NCI-H1048 (cell line): ENCODE measurements at regions not wholly inside any gene's neighbourhood (a gene's known extent, or its start where the extent isn't known, plus 50 kb on each side); places are given as distances from the start of the nearest gene placed in this dataset.

ENCODE experiments used
- DNase-seq: peaks from one replicate; lab custom pipeline; 2025; lab: John Stamatoyannopoulos, UW

DNA sequence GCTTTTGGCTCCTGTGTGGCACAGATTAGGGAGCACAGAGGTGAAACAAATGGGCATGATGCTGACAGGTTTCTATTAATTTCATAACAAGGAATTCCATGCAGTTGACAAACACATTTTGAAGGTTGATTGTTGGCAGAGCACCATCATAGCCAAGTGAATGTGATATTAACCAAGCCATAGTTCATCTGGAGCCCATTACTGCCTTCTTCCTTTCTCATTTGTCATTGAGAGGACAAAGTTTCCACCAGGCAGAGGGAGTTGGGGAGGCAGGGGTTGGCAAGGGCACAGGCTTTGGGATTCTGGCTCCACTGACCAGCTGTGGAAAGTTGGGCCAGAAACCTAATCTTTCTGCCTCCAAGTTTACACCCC, 325.2 kb downstream of the MFSD1 start:
- DNase-seq: no peak

GRCh38 chr3:159128628-159129027, 326.8 kb downstream of the MFSD1 start:
- no peak for DNase-seq

GRCh38 chr3:159130108-159130507, 328.3 kb downstream of the MFSD1 start:
- DNase-seq: no peak

DNA sequence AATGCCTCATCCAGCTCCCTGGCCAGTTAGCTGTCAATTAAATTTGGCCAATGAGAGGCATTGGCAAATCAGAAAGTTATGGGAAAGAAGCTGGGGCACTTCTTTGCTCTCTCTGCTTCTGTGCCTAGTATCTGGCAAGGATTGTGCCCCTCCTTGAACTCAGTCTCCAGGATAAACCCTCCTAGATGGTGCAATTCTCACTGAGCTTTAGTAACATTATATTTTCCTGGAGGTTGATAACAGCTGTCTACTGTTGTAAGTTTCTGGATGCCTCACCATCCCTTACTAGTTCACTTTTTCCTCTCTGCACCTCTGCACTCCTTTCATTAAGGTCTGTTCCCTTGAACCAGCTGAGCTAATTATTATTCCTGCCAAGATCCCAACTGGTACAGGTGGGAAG, 329.5 kb downstream of the MFSD1 start:
- no peak for DNase-seq

GRCh38 chr3:159137949-159138348, 336.1 kb downstream of the MFSD1 start:
- DNase-seq: no peak

GRCh38 chr3:159139326-159139725, 337.5 kb downstream of the MFSD1 start:
- no peak for DNase-seq

GRCh38 chr3:159144472-159144871, 342.6 kb downstream of the MFSD1 start:
- DNase-seq: no peak

DNA sequence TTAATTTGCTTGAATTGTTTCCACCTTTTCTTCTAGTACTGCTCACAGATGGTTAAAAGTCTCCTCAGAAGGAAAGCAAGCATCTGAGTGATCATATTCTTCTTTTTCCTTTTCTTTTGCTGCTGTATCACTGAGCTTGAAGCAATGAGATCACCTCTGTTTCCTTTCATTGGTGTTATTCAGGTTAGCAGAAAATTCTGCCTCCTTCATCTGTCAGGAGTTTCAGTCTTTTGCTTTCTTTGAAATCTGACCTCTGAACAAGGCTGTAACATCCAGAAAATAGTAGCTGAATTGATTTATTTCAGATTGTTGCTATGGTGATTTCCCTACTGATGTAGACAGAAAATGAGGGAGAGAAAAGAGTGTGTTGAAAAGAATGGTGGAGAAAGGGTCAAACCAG, 343.0 kb downstream of the MFSD1 start:
- DNase-seq: no peak

DNA sequence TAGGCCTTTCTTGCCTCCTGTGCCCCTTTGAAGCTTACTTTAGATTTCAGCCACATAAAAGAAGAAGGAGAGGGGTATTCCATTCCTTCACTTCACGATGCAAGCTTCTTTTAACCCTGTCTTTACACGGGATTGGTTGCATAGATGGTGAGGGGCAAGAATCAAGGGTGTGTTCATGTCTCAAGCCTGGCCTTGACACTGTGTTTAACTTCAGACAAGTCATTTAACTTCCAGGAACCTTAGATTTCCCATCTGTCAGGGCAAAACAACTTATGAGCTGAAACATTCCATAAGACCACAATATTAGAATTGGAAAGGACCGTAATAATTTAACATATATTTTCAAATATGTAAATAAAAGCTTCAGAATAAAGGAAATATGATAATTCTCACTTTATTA, 344.5 kb downstream of the MFSD1 start:
- no peak for DNase-seq

GRCh38 chr3:159146856-159147435, 345.1 kb downstream of the MFSD1 start:
- no peak for DNase-seq

DNA sequence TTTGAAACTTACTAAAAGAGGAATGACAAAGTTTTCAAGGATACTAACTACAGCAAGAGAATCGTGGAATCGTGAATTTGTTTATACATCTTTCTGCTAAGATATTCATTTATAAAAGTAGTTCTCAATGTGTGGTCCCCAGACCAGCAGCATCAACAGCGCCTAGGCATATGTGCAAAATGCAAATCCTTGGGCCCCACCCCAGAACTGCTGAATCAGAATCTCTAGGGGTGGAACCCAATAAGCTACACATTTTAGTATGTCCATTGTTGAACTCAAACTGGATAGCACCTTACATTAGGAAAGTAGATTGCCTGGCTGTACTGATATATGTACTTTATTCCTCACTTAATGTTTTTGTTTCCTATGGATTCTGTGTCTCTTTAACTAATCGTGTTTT, 346.0 kb downstream of the MFSD1 start:
- DNase-seq: no peak

DNA sequence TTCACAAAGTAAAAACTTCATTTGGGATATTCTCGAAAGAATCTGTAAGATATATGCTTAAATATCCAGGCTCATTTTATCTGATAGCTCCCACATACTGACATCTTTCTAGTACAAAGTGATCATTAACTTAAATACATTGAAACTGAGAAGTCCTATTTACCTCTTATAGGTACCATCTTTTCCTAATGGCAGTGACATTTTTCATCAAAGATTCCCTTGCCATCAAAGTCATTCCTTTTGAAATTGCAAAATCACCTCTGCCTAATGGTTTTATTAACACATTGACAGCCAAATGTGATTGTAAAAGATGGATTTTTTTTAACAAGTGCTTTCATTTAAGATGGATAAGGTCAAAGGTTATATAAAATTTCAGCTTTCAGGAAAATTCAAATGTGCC, 346.6 kb downstream of the MFSD1 start:
- DNase-seq: no peak

- no peak for DNase-seq
These were observed 347.3 kb downstream of the MFSD1 start for GRCh38 chr3:159149131-159149530.

DNA sequence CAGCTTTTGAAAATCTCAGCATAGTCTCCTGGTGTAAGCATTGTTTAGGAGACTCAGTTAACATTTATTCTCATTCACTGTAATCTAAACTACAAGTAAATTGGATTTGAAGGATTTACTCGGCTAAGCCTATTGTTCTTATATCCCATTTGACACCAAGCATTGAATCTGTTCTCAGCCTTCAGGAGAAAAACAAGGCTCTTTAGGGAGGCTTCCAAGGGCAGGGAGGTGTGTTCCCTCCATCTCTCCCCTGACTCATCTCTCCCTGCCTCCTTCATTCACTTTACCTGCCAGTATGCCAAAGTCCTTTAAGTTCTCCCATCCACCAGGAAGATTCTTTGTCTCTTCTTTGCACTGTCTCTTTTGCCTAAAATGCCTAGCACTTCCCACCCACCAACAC, 347.8 kb downstream of the MFSD1 start:
- DNase-seq: no peak

DNA sequence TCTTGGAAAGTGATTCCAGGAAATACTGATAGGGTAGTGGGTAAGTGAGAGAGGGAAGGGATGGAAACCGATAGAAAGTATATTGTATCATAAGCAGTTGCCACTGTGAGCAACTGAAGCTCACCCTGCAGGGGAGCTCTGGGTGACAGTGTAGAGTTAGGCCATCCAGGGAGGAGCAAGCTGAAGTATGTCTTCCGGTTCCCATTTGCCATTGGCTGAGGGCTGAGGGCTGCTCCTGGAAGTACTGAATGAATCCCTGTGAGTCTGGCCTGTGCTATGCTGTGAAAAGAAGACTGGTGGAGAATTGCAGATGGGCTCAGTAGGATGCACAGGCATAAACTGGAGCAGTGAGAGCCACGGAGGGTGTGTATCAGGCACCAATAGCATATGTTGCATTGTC, 348.3 kb downstream of the MFSD1 start:
- no peak for DNase-seq

GRCh38 chr3:159151130-159151529, 349.3 kb downstream of the MFSD1 start:
- no peak for DNase-seq

- no peak for DNase-seq
These were observed 355.4 kb downstream of the MFSD1 start for GRCh38 chr3:159157275-159157674.

- DNase-seq: no peak
These were observed 356.4 kb downstream of the MFSD1 start for GRCh38 chr3:159158213-159158612.

GRCh38 chr3:159158801-159159200, 356.9 kb downstream of the MFSD1 start:
- no peak for DNase-seq

GRCh38 chr3:159159546-159159945, 357.7 kb downstream of the MFSD1 start:
- no peak for DNase-seq

GRCh38 chr3:159163656-159164055, 361.8 kb downstream of the MFSD1 start:
- no peak for DNase-seq

- no peak for DNase-seq
These were observed 364.1 kb downstream of the MFSD1 start for GRCh38 chr3:159165961-159166360.

DNA sequence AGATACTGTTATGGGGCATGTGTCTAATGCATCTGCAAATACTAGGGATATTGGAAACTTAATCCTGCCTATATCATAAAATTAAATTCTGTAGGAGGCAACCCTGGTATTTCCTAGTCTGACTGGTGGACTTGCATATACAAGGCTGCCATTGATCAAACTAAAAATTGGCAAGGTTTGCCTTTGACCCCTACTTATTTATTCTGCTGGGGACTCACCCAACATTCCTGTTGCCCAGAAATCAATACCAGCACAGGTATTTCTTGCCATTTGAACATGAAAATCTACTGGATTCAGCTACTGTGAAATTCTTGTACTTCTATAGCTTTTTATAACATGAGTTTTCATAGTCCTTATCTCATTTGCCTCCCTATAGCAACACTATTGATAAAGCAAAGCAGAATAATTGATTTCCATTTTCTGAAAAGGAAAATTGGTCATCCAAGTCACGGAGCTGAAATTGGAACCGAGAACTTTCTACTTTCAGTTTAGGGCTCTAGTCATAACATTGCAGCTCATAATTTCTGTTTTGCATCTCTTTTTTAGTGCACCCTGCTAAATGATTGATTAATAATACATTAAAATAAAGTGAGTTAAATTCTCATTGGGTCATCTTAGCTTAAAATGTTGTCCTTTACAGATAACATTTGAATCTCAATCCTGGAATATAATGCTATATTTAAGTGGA, 365.2 kb downstream of the MFSD1 start:
- no peak for DNase-seq

DNA sequence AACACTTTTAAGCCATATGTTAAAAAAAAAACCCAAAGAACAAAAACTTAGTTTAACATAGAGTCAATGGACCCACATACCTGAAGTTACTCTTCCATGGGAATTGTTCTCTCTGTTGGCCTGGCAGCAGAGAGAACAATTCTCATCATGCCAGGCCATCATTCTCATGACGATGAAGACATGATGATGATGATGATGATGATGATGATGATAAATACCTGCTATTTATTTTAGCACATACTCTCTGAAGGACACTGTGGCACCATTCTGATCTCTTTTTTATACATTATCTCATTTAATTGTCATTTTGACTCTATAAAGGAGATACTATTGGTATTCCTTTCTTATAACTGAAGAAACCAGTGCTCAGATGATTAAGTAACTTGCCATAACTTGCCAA, 366.9 kb downstream of the MFSD1 start:
- no peak for DNase-seq
